ENCODE measurements at regions not wholly inside any gene's neighbourhood (a gene's known extent, or its start where the extent isn't known, plus 50 kb on each side); places are given as distances from the start of the nearest gene placed in this dataset.
"Not testable (repeated sequence)": the region's sequence is repeated elsewhere in the genome, so short reads cannot be mapped to it uniquely, and the experiment has no call there.

GRCh38 chr7:33784000-33784399 is 121.3 kb upstream of the BMPER start:
- no peak for DNase-seq (ENCODE audit: low read depth)

GRCh38 chr7:33788531-33788930 is 116.8 kb upstream of the BMPER start:
- DNase-seq (ENCODE audit: low read depth) = no peak

- DNase-seq (ENCODE audit: low read depth) = no peak
Observed at GRCh38 chr7:33789871-33790630, 115.3 kb upstream of the BMPER start.

- no peak for DNase-seq (ENCODE audit: low read depth)
Observed at GRCh38 chr7:33790746-33791145, 114.6 kb upstream of the BMPER start.

- no peak for DNase-seq (ENCODE audit: low read depth)
Observed at GRCh38 chr7:33792041-33792440, 113.3 kb upstream of the BMPER start.

GRCh38 chr7:33792547-33793105 is 112.7 kb upstream of the BMPER start:
- no peak for DNase-seq (ENCODE audit: low read depth)

GRCh38 chr7:33793616-33794015 is 111.7 kb upstream of the BMPER start:
- no peak for DNase-seq (ENCODE audit: low read depth)

GRCh38 chr7:33794419-33794818 is 110.9 kb upstream of the BMPER start:
- no peak for DNase-seq (ENCODE audit: low read depth)

- no peak for DNase-seq (ENCODE audit: low read depth)
Observed at GRCh38 chr7:33794959-33795358, 110.4 kb upstream of the BMPER start.

GRCh38 chr7:33796538-33796937 is 108.8 kb upstream of the BMPER start:
- DNase-seq (ENCODE audit: low read depth) = no peak

- not testable (repeated sequence) for DNase-seq (ENCODE audit: low read depth)
Observed at GRCh38 chr7:33797512-33797911, 107.8 kb upstream of the BMPER start.

GRCh38 chr7:33798686-33799325 is 106.5 kb upstream of the BMPER start:
- no peak for DNase-seq (ENCODE audit: low read depth)

- DNase-seq (ENCODE audit: low read depth) = no peak
Observed at GRCh38 chr7:33799766-33800165, 105.6 kb upstream of the BMPER start.

- DNase-seq (ENCODE audit: low read depth) = no peak
Observed at GRCh38 chr7:33802600-33802999, 102.7 kb upstream of the BMPER start.

GRCh38 chr7:33804140-33804660 is 101.1 kb upstream of the BMPER start:
- DNase-seq (ENCODE audit: low read depth) = no peak

GRCh38 chr7:33805630-33806233 is 99.6 kb upstream of the BMPER start:
- peak; percentile 33 for DNase-seq (ENCODE audit: low read depth)

GRCh38 chr7:33806298-33807154 is 98.8 kb upstream of the BMPER start:
- DNase-seq (ENCODE audit: low read depth) = no peak

- no peak for DNase-seq (ENCODE audit: low read depth)
Observed at GRCh38 chr7:33807155-33807530, 98.2 kb upstream of the BMPER start.

- peak; percentile 96 for DNase-seq (ENCODE audit: low read depth)
Observed at GRCh38 chr7:33807779-33808482, 97.4 kb upstream of the BMPER start.

GRCh38 chr7:33809228-33809627 is 96.1 kb upstream of the BMPER start:
- DNase-seq (ENCODE audit: low read depth) = no peak

- DNase-seq (ENCODE audit: low read depth) = no peak
Observed at GRCh38 chr7:33810356-33810755, 95.0 kb upstream of the BMPER start.
